Neuronal stem cell (in vitro differentiated cells): ENCODE measurements at regions not wholly inside any gene's neighbourhood (a gene's known extent, or its start where the extent isn't known, plus 50 kb on each side); places are given as distances from the start of the nearest gene placed in this dataset.

Experiments used
- DNase-seq: peaks from one replicate; pipeline ENCODE4 v3.0.0-alpha.2; 2013; ENCODE audit warnings: low spot score
- H2AFZ ChIP-seq: one replicate; pipeline ENCODE4 v1.6.1; 2013; ENCODE audit warnings: mild to moderate bottlenecking, low read length, inconsistent platforms
- H2AK5ac ChIP-seq: 2 replicates; pipeline ENCODE4 v1.6.1; 2013; ENCODE audit warnings: low read depth, mild to moderate bottlenecking, inconsistent platforms, low read length, moderate library complexity, mixed read lengths
- H2BK120ac ChIP-seq: 2 replicates; pipeline ENCODE4 v1.6.1; 2013; ENCODE audit warnings: low read depth, mild to moderate bottlenecking, inconsistent platforms, low read length, moderate library complexity, mixed read lengths
- H2BK12ac ChIP-seq: one replicate; pipeline ENCODE4 v1.6.1; 2013; ENCODE audit warnings: low read length, inconsistent platforms
- H2BK15ac ChIP-seq: 2 replicates; pipeline ENCODE4 v1.6.1; 2013; ENCODE audit warnings: mild to moderate bottlenecking, low read length, inconsistent platforms, mixed read lengths
- H2BK5ac ChIP-seq: one replicate; pipeline ENCODE4 v1.6.1; 2013; ENCODE audit warnings: inconsistent platforms, mild to moderate bottlenecking, low read length, moderate library complexity
- H3K14ac ChIP-seq: one replicate; pipeline ENCODE4 v1.6.1; 2013; ENCODE audit warnings: low read length, inconsistent platforms
- H3K18ac ChIP-seq: 2 replicates; pipeline ENCODE4 v1.6.1; 2013; ENCODE audit warnings: low read length, inconsistent platforms
- H3K23ac ChIP-seq: 2 replicates; pipeline ENCODE4 v1.6.1; 2013; ENCODE audit warnings: low read depth, mild to moderate bottlenecking, mixed read lengths, low read length, inconsistent platforms; ENCODE audit not compliant: poor library complexity
- H3K27ac ChIP-seq: replicated peaks from 3 replicates; pipeline ENCODE4 v1.5.1; 2013; ENCODE audit warnings: low read length, inconsistent platforms
- H3K27me3 ChIP-seq, 3 experiments: 2 replicates each; pipeline ENCODE4 v1.6.1; 2013; ENCODE audit warnings: low read length in 3 of 3, mild to moderate bottlenecking in 2 of 3, inconsistent platforms in 1 of 3, low read depth in 1 of 3, mixed read lengths in 1 of 3, moderate library complexity in 1 of 3; ENCODE audit not compliant: control insufficient read depth in 3 of 3, insufficient read depth in 3 of 3
- H3K36me3 ChIP-seq, 2 donors: replicated peaks in 1 of 2; 2 replicates each; pipeline ENCODE4 v1.6.1; 2013; ENCODE audit warnings: low read length in 2 of 2; ENCODE audit not compliant: control insufficient read depth in 2 of 2, insufficient read depth in 2 of 2
- H3K4ac ChIP-seq: 2 replicates; pipeline ENCODE4 v1.6.1; 2013; ENCODE audit warnings: inconsistent platforms, mild to moderate bottlenecking, low read length, moderate library complexity
- H3K4me1 ChIP-seq, 2 donors: 1 replicate in 1 of 2; 2 replicates in 1 of 2; pipeline ENCODE4 v1.6.1; 2013; ENCODE audit warnings: low read length in 2 of 2, low read depth in 1 of 2; ENCODE audit not compliant: control insufficient read depth in 2 of 2, insufficient read depth in 1 of 2
- H3K4me2 ChIP-seq: one replicate; pipeline ENCODE4 v1.6.1; 2013; ENCODE audit warnings: mild to moderate bottlenecking, low read length, inconsistent platforms; ENCODE audit not compliant: insufficient read depth, poor library complexity, severe bottlenecking
- H3K4me3 ChIP-seq, 2 donors: 2 replicates each; pipeline ENCODE4 v1.5.1; 2013; ENCODE audit warnings: low read length in 2 of 2, mild to moderate bottlenecking in 2 of 2, inconsistent platforms in 1 of 2, moderate library complexity in 1 of 2
- H3K79me1 ChIP-seq: one replicate; pipeline ENCODE4 v1.6.1; 2013; ENCODE audit warnings: low read depth, mild to moderate bottlenecking, inconsistent platforms, low read length, moderate library complexity
- H3K9ac ChIP-seq: one replicate; pipeline ENCODE4 v1.6.1; 2013; ENCODE audit warnings: mild to moderate bottlenecking, low read depth, low read length, inconsistent platforms; ENCODE audit not compliant: poor library complexity
- H3K9me3 ChIP-seq, 2 donors: replicated peaks in 1 of 2; 2 replicates each; pipeline versions ENCODE3 to v1.6.1; 2013; ENCODE audit warnings: low read length in 2 of 2, mild to moderate bottlenecking in 2 of 2, inconsistent platforms in 1 of 2, low read depth in 1 of 2, mixed read lengths in 1 of 2, moderate library complexity in 1 of 2; ENCODE audit not compliant: control insufficient read depth in 2 of 2, insufficient read depth in 1 of 2
- H4K8ac ChIP-seq: one replicate; pipeline ENCODE4 v1.6.1; 2013; ENCODE audit warnings: low read depth, mild to moderate bottlenecking, inconsistent platforms, low read length, moderate library complexity
- H4K91ac ChIP-seq: one replicate; pipeline ENCODE4 v1.6.1; 2013; ENCODE audit warnings: low read length, low read depth, mild to moderate bottlenecking, inconsistent platforms; ENCODE audit not compliant: poor library complexity
- WGBS, 2 donors: extraction: QIAGEN DNeasy Blood & Tissue Kit; methylation state at CpG; one replicate each; pipeline ENCODE4 v1.1.7; 2013; ENCODE audit warnings: missing lambda C conversion rate in 2 of 2, mixed read lengths in 1 of 2; ENCODE audit not compliant: insufficient read length in 2 of 2, insufficient replicate concordance in 1 of 2; ENCODE audit errors: extremely low coverage in 2 of 2; 5-methylcytosine and 5-hydroxymethylcytosine counted together

DNA sequence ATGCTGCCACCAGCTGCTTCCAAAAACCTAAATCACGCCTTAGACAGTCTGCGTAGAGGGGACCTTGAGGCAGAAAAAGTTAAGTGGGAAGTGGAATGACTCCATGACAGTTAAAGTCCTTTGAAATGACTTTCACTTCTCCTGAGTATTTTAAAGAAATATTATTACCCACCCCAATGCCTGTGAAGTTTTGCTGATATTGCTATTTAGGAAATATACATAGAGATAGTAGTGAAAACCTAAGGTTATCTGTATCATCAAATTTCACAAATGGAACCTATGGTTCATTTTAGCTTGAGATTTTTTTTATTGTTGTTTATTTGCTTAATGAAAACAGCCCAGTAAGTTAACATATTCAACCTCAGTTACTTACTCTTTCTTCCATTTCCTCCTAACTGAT is 182.1 kb upstream of the FBXL4 start:
- no peak overlapping the region for H4K91ac ChIP-seq
- H2BK12ac ChIP-seq = no peak overlapping the region
- no peaks in the 10 kb centered on the region for H3K4me1 ChIP-seq
- H3K14ac ChIP-seq = no peak overlapping the region
- no peak overlapping the region for H3K4me2 ChIP-seq
- WGBS, 2 donors = no CpG with 5 or more reads among the region's 2 CpGs
- H3K9ac ChIP-seq = no peak overlapping the region
- H3K27ac ChIP-seq = no peak overlapping the region
- no peak overlapping the region for H3K4me3 ChIP-seq
- H3K9me3 ChIP-seq = no peaks in the 10 kb centered on the region
- H3K79me1 ChIP-seq = no peaks in the 10 kb centered on the region
- H3K23ac ChIP-seq = no peak overlapping the region
- DNase-seq = no peak
- H4K8ac ChIP-seq = no peak overlapping the region
- H2AK5ac ChIP-seq = no peak overlapping the region
- no peaks in the 10 kb centered on the region for H3K27me3 ChIP-seq
- H2AFZ ChIP-seq = no peak overlapping the region
- H3K36me3 ChIP-seq = peaks cover 0 to 1% of the 10 kb centered on the region in 2 donors
- no peak overlapping the region for H2BK15ac ChIP-seq
- H2BK5ac ChIP-seq = no peak overlapping the region
- no peak overlapping the region for H2BK120ac ChIP-seq
- H3K18ac ChIP-seq = no peak overlapping the region
- H3K4ac ChIP-seq = no peak overlapping the region

DNA sequence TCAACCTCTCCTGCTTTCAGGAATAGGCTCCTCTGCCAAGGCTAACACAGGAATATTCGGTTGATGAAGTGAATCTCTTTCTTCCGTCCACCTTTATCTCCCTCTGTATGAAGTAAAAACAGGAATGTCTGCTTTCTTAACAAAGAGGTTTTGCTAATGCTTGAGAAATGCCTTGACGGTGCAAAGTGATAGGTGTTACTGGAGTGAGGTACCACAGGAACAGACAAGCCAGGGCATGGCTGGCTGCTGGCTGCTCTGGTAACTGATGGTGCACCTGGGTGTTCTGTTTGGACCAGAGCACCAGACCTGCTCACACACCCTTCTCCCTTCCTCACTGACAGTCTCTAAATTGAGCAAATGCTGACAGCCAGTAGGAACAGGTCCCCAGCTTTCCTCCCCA is 174.0 kb upstream of the FBXL4 start:
- no peaks in the 10 kb centered on the region for H3K79me1 ChIP-seq
- H2BK15ac ChIP-seq = no peak overlapping the region
- no peak for DNase-seq
- no peak overlapping the region for H3K14ac ChIP-seq
- no peak overlapping the region for H3K23ac ChIP-seq
- H4K91ac ChIP-seq = no peak overlapping the region
- no peak overlapping the region for H2BK5ac ChIP-seq
- no peak overlapping the region for H3K4me2 ChIP-seq
- no peak overlapping the region for H2AFZ ChIP-seq
- H2BK12ac ChIP-seq = no peak overlapping the region
- H2BK120ac ChIP-seq = no peak overlapping the region
- H3K4me1 ChIP-seq = no peaks in the 10 kb centered on the region
- H3K36me3 ChIP-seq = no peaks in the 10 kb centered on the region
- no peak overlapping the region for H3K4me3 ChIP-seq
- no CpG with 5 or more reads among the region's 3 CpGs for WGBS, 2 donors
- H2AK5ac ChIP-seq = peak overlapping the region; percentile 2
- H3K27me3 ChIP-seq = no peaks in the 10 kb centered on the region
- no peak overlapping the region for H3K9ac ChIP-seq
- no peak overlapping the region for H3K27ac ChIP-seq
- no peak overlapping the region for H3K4ac ChIP-seq
- no peak overlapping the region for H4K8ac ChIP-seq
- no peak overlapping the region for H3K18ac ChIP-seq
- no peaks in the 10 kb centered on the region for H3K9me3 ChIP-seq

DNA sequence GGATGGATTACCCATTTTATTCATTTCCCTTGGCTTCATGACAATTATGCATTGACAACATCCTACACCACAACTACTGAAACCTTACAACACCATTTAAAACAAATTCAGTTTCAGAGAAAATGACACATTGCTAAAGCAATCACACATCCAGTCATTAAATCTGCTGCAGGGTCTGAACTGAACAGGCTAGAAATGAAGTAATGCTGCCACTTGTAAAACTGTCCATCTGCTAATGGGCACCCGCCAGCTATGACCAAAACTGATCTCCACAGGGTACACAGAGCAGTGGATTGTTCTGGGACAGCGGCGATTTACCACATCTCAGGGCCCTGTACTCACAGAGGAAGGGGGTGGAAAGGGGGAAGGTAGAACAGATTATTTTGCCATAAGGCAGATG is 172.9 kb upstream of the FBXL4 start:
- Histone ChIP-seq H3K4me3 (no peak overlapping the region), H3K14ac (no peak overlapping the region), H2BK12ac (no peak overlapping the region), H3K36me3 (no peaks in the 10 kb centered on the region), H3K27me3 (no peaks in the 10 kb centered on the region), H3K4me2 (no peak overlapping the region), H3K79me1 (no peaks in the 10 kb centered on the region), H3K4ac (no peak overlapping the region), H3K9me3 (no peaks in the 10 kb centered on the region), H4K8ac (no peak overlapping the region), H3K9ac (no peak overlapping the region), H4K91ac (no peak overlapping the region), H2BK5ac (no peak overlapping the region), H2BK15ac (no peak overlapping the region), H3K23ac (no peak overlapping the region), H3K18ac (no peak overlapping the region), H2AFZ (no peak overlapping the region), H2AK5ac (no peak overlapping the region), H3K4me1 (no peaks in the 10 kb centered on the region), H2BK120ac (no peak overlapping the region), H3K27ac (no peak overlapping the region)
- no CpG with 5 or more reads among the region's 3 CpGs for WGBS, 2 donors
- DNase-seq = no peak

DNA sequence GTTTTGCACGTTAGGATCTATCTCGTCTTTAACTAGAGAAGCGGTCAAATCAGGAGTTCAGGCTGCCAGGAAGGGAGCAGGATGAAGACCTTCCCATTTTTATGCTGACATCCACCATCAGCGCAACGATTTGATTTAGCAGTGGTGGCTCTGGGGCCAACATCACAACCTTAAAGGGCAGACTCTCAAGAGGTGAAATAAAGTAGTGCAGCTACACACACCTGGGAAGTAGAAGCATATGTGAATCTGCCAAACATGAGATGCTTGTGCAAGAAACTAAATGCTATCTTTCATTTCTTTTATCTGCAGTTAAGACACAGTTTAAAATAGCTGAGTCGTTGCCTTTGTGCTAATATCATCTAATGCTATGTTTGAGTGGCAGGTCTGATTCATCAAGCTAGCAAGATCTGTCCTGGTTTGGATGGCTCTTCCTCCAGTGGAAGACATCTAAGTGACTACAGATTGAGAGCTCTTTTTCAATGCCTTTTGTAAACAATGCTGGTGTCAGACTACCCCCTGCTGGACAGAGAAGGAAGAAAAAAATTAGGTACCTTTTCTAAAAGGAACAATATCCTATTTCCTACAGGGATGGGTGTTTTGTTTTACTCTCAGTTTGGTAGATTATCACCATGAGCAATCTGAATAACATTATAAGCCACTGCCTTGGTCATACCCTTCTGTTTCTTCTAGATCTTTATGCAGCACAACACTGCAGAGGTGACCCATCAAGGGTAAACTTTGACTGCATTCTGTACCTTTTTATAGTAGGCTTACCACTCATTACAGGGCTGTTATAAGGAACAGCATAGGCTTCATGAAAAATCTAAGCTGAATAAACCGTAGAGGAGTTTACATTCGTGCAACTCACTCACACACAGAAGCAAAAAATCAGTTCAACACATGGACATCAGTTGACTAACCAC is 171.6 kb upstream of the FBXL4 start:
- Histone ChIP-seq H3K9ac (no peak overlapping the region), H3K18ac (no peak overlapping the region), H4K91ac (no peak overlapping the region), H2BK12ac (no peak overlapping the region), H2AK5ac (no peak overlapping the region), H3K23ac (no peak overlapping the region), H2BK5ac (no peak overlapping the region), H3K4me3 (no peak overlapping the region), H4K8ac (no peak overlapping the region), H3K27ac (no peak overlapping the region), H3K4ac (no peak overlapping the region), H3K4me1 (no peaks in the 10 kb centered on the region), H3K14ac (no peak overlapping the region), H3K9me3 (no peaks in the 10 kb centered on the region), H3K4me2 (no peak overlapping the region), H2BK15ac (no peak overlapping the region), H3K79me1 (no peaks in the 10 kb centered on the region), H3K36me3 (no peaks in the 10 kb centered on the region), H2AFZ (no peak overlapping the region), H3K27me3 (no peaks in the 10 kb centered on the region), H2BK120ac (no peak overlapping the region)
- no CpG with 5 or more reads among the region's 8 CpGs for WGBS, 2 donors
- DNase-seq = peak; percentile 62
